PFSK-1 (cell line): ENCODE measurements at regions not wholly inside any gene's neighbourhood (a gene's known extent, or its start where the extent isn't known, plus 50 kb on each side); places are given as distances from the start of the nearest gene placed in this dataset.

Experiments used
- FOXP2 ChIP-seq: optimal IDR thresholded peaks from 2 replicates; pipeline ENCODE3; 2011; ENCODE audit warnings: borderline replicate concordance, control low read depth, inconsistent platforms; ENCODE audit not compliant: insufficient read depth; ENCODE audit errors: extremely low read length, extremely low read depth
- POLR2AphosphoS5 ChIP-seq: IDR thresholded peaks from 2 replicates; pipeline ENCODE4 v1.6.1; 2012; ENCODE audit warnings: low read depth, mild to moderate bottlenecking, control low read depth, low read length, moderate library complexity
- SIN3A ChIP-seq: IDR thresholded peaks from 2 replicates; pipeline ENCODE4 v1.6.1; 2012; ENCODE audit warnings: mild to moderate bottlenecking, low read length, moderate library complexity, borderline replicate concordance; ENCODE audit not compliant: insufficient read depth
- TAF1 ChIP-seq: IDR thresholded peaks from 2 replicates; pipeline ENCODE4 v1.6.1; 2012; ENCODE audit warnings: low read length, control low read depth, borderline replicate concordance; ENCODE audit not compliant: insufficient read depth
- TF ChIP-seq, protein P1 (sequence below), 2 experiments: IDR thresholded peaks; 2 replicates each; pipeline versions ENCODE4 v1.6.1 to v1.8.0; 2011 to 2012; ENCODE audit warnings: low read depth in 2 of 2, low read length in 2 of 2, control low read depth in 1 of 2, inconsistent platforms in 1 of 2, mild to moderate bottlenecking in 1 of 2, moderate library complexity in 1 of 2; ENCODE audit not compliant: insufficient read depth in 1 of 2

DNA sequence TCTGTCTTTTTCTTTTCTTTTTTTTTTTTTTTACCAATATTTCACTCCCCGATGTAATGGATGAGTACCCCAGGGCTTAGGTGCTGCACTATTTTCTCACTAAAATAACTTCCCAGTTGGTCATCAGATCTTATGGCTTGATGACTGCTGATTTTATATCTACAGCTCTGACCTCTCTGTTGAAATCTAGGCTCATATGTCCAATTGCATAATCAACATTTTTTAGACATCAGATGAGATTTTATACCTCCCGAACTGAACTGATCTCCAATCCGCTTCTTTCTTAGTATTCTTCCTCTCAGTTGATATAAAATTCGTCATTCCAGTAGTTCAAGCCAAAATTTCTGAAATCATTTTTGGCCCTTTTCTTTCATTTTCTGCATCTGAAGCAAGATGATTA, 1236.5 kb downstream of the SLC16A7 start:
- TF ChIP-seq TAF1 (no peak), POLR2AphosphoS5 (no peak), FOXP2 (no peak), SIN3A (no peak)
- TF ChIP-seq, protein P1, sequence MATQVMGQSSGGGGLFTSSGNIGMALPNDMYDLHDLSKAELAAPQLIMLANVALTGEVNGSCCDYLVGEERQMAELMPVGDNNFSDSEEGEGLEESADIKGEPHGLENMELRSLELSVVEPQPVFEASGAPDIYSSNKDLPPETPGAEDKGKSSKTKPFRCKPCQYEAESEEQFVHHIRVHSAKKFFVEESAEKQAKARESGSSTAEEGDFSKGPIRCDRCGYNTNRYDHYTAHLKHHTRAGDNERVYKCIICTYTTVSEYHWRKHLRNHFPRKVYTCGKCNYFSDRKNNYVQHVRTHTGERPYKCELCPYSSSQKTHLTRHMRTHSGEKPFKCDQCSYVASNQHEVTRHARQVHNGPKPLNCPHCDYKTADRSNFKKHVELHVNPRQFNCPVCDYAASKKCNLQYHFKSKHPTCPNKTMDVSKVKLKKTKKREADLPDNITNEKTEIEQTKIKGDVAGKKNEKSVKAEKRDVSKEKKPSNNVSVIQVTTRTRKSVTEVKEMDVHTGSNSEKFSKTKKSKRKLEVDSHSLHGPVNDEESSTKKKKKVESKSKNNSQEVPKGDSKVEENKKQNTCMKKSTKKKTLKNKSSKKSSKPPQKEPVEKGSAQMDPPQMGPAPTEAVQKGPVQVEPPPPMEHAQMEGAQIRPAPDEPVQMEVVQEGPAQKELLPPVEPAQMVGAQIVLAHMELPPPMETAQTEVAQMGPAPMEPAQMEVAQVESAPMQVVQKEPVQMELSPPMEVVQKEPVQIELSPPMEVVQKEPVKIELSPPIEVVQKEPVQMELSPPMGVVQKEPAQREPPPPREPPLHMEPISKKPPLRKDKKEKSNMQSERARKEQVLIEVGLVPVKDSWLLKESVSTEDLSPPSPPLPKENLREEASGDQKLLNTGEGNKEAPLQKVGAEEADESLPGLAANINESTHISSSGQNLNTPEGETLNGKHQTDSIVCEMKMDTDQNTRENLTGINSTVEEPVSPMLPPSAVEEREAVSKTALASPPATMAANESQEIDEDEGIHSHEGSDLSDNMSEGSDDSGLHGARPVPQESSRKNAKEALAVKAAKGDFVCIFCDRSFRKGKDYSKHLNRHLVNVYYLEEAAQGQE (IDR thresholded peaks at IDR 0.05; ENCODE audit: insufficient read depth in 1 of 2, low read depth in 2 of 2, low read length in 2 of 2): no peak

DNA sequence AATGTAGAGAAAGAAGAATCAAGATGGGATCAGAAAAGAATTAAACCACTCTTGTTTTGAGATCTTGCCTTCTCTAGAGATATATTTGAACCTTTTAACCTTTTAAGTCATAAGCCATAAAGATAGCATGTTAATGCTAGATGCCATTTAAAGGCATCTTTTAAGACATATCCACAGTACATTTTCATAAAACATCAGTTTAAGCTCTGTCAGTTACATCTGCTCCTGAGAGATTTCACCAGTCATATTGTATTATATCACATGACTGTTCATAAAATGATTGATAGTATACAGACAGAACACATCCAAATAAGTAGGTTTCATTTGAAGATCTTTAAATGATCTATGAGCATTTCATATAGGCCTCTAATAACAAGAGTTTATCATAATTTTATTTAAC, 1238.5 kb downstream of the SLC16A7 start:
- TF ChIP-seq POLR2AphosphoS5: no peak
- TF ChIP-seq, protein P1 (IDR thresholded peaks at IDR 0.05; ENCODE audit: insufficient read depth in 1 of 2, low read depth in 2 of 2, low read length in 2 of 2): no peak
- TF ChIP-seq FOXP2: no peak
- TF ChIP-seq SIN3A: no peak
- TF ChIP-seq TAF1: no peak

DNA sequence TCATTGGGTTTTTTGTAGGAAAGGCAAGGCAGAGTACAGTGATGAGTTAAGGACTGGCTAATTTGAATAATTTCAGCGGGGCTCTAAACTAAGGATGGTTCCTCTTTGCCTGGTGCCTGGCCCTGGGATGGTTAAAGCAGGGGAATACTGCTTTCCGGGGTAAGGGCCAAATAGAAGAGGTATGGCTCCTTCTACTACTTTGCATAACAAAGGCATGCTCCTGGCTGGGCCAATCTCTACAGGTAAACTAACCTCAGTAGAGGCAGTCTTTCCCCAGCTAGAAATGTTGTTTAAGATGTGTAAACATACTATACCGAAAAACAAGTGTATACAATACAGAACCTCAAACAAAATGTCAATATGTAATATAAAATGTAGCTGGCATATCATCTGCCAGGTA, 1239.0 kb downstream of the SLC16A7 start:
- TF ChIP-seq TAF1 (no peak), POLR2AphosphoS5 (no peak), SIN3A (no peak), FOXP2 (no peak)
- TF ChIP-seq, protein P1 (IDR thresholded peaks at IDR 0.05; ENCODE audit: insufficient read depth in 1 of 2, low read depth in 2 of 2, low read length in 2 of 2): no peak

DNA sequence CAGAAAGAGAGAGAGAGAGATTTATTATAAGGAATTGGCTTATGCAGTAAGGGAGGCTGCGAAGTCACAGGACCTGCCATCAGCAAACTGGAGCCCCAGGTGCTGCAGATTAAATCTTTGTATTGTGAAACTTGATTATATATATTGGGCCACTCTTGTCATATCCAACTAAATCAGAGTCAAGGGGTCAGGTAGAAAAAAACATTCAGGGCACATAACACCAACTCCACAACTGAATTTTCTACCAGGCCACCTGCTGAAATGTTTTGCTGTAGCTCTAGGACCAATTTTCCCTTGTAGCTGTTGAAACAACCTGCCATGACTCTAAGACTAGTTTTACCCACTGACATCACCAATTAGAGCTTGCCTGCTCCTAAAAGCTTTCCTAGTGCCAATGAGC, 1240.8 kb downstream of the SLC16A7 start:
- TF ChIP-seq TAF1 (no peak), FOXP2 (no peak), POLR2AphosphoS5 (no peak), SIN3A (no peak)
- TF ChIP-seq, protein P1 (IDR thresholded peaks at IDR 0.05; ENCODE audit: insufficient read depth in 1 of 2, low read depth in 2 of 2, low read length in 2 of 2): no peak

DNA sequence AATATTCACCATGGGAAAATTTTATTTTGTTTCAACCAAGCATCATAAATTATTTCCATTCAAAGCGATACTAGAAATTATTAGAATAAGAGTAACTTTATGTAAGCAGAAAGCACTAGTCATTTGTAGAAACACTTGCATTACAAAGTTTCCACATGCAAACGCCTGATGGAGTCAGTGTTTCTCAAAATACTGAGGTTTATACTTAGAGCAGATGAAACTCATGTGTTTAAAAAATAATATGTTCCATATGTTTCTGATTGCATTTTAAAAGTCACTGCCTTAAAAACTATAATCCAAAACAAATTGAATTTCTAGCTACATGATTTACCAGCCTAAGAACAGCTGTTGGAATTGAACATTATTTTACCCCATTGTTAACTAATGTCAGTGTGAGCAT, 1246.4 kb downstream of the SLC16A7 start:
- TF ChIP-seq SIN3A (no peak), POLR2AphosphoS5 (no peak), FOXP2 (no peak), TAF1 (no peak)
- TF ChIP-seq, protein P1 (IDR thresholded peaks at IDR 0.05; ENCODE audit: insufficient read depth in 1 of 2, low read depth in 2 of 2, low read length in 2 of 2): no peak
